ENCODE measurements at regions not wholly inside any gene's neighbourhood (a gene's known extent, or its start where the extent isn't known, plus 50 kb on each side); places are given as distances from the start of the nearest gene placed in this dataset.
A peak's percentile ranks its signal among the peaks of the same experiment; 100 is the strongest.
"Not testable (repeated sequence)": the region's sequence is repeated elsewhere in the genome, so short reads cannot be mapped to it uniquely, and the experiment has no call there.

DNA sequence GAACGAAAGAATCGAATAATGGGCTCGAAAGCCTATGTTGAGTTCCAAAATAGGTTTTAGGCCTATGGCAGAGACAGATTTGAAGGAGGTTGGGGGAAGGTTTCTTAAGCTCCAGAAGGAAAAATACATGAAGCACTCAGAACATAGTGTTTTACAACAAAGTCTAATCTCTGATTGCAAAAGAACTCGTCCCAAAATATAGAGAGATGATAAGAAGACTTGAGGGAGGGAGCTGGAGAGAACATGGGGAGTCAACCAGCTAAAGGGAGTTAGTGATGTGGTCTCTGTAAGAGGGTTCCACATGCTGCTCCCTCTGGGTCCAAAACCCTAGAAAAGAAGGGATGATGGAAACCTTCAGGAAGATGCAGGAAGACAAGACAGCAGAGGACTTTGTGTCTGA lies 54.8 kb upstream of the DAAM1 start:
- no peaks in the 10 kb centered on the region for H3K27me3 Mint-ChIP-seq
- H3K27ac Mint-ChIP-seq = peak overlapping the region; percentile 3
- no peak for ATAC-seq
- no peaks in the 10 kb centered on the region for H3K4me1 Mint-ChIP-seq
- no peaks in the 10 kb centered on the region for H3K9me3 Mint-ChIP-seq
- no peak overlapping the region for H3K4me3 Mint-ChIP-seq
- H3K36me3 Mint-ChIP-seq = no peaks in the 10 kb centered on the region

- Mint-ChIP-seq H3K27me3 (no peaks in the 10 kb centered on the region), H3K36me3 (no peaks in the 10 kb centered on the region), H3K9me3 (no peaks in the 10 kb centered on the region), H3K4me3 (no peak overlapping the region), H3K4me1 (no peaks in the 10 kb centered on the region), H3K27ac (peak overlapping the region; percentile 3)
- ATAC-seq = no peak
Observed at GRCh38 chr14:59134307-59134706, 54.2 kb upstream of the DAAM1 start.

- Mint-ChIP-seq H3K36me3 (no peaks in the 10 kb centered on the region), H3K27ac (no peak overlapping the region), H3K27me3 (no peaks in the 10 kb centered on the region), H3K9me3 (no peaks in the 10 kb centered on the region), H3K4me3 (no peak overlapping the region), H3K4me1 (no peaks in the 10 kb centered on the region)
- no peak for ATAC-seq
Observed at GRCh38 chr14:59137256-59137655, 51.2 kb upstream of the DAAM1 start.

DNA sequence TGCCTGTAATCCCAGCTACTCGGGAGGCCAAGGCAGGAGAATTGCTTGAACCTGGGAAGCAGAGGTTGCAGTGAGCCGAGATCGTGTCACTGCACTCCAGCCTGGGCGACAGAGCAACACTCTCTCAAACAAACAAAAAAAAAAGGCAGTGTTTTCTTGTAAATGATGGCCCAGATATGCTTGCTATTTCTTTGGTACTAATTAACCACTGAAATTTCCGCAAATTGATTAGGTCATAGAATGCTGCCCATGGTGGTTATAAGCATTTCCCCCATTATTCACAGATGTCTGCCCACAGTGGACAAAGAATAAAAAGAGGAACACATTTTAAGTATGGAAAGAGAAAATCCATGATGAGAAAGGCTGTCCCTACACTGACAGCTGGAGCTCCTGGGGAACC lies 49.9 kb upstream of the DAAM1 start:
- not testable (repeated sequence) for H3K27ac Mint-ChIP-seq, H3K4me1 Mint-ChIP-seq, H3K27me3 Mint-ChIP-seq, H3K36me3 Mint-ChIP-seq, H3K9me3 Mint-ChIP-seq, ATAC-seq, H3K4me3 Mint-ChIP-seq

Measured in stimulated activated memory B cell treated with anti-CD40 and anti-IgM and Interleukin-4, amounts not matched to agents 10 μg/mL and 1 μg/mL and 100 μg/mL, for 72 hours (primary cell).